ENCODE measurements at regions not wholly inside any gene's neighbourhood (a gene's known extent, or its start where the extent isn't known, plus 50 kb on each side); places are given as distances from the start of the nearest gene placed in this dataset.
A peak's percentile ranks its signal among the peaks of the same experiment; 100 is the strongest.
"Not testable (repeated sequence)": the region's sequence is repeated elsewhere in the genome, so short reads cannot be mapped to it uniquely, and the experiment has no call there.

DNA sequence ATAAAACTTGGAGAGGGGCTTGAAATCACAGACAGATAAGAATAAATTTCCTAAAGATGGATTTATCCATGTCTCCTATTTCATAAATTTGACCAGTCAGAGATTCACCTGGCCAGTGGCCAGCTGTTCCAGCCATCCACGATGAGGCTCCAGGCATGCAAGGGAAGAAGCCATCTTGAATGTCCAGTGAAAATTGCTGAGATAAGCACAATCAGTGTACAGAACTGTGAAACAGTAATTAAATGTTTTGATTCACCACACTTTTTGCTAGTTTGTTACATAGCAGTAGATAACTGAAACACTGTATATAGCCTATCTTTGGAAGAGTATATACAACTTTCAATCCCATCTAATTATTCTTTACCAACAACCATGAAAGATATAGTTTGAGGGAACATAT, 163.5 kb downstream of the HINT1 start:
- no peak for DNase-seq

DNA sequence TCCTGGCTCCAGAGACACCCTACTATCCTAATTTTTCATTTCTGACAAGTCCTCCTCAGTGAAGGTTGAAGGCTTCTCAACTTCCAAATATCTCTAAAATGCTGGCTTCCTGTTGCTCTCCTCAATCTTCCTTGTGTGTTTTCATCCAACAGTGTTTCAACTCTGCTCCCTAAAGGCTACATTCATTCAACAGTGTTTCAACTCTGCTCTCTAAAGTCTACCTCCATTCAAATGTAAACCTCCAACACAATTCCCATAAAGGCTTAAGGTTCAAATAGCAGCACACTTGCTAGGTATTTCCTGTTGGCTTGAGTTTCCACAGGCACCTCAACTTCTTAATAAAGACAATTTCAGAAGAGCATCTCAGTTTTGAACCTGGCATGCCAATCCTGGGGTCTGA, 164.8 kb downstream of the HINT1 start:
- no peak for DNase-seq

DNA sequence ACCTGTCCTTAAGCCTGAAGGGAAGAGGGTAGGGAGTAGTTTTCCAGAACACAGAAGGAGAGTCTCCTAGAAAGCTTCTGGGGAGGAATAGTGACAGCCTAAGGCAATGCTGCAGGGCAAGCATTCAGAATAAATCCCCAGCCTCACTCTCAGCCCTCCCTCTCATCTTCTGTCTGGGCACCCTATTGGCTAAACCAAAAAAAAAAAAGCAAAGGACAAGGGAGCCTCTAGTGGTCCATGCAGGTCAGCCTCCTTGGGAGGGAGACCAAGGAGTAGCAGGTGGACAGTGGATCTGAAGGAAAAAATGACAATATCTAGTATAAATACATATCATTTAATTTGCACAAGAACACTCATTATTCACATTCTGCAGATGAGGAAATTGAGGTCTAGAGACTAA, 168.3 kb downstream of the HINT1 start:
- not testable (repeated sequence) for DNase-seq

DNA sequence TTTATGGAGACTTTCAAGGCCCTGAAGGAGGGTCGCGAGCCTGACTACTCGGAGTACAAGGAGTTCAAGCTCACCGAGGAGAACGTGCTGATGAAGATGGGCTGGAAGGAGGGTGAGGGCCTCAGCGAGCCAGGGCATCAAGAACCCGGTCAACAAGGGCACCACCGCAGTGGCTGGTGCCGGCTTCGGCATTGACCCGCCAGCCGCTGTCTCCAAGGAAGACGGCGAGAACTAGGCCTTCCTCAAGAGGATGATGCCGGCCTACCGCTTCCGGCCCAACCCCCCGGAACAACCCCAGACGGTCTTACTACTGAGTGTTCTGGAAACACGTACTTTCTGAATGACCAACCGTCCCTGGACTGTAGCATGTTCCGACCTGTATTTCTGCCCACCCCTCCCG, 169.2 kb downstream of the HINT1 start:
- no peak for DNase-seq

DNA sequence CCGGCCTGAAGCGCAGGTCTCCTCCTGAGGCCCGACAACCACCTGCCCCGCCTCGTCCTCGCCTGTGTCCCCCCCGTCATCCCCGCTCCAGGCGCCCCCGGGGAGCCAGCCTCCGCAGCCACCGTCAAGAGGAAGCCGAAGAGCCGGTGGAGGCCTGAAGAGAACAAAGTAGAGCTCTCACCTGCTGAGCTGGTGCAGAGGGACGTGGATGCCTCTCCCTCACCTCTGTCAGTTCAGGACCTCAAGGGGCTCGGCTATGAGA, 169.9 kb downstream of the HINT1 start:
- DNase-seq: no peak

DNA sequence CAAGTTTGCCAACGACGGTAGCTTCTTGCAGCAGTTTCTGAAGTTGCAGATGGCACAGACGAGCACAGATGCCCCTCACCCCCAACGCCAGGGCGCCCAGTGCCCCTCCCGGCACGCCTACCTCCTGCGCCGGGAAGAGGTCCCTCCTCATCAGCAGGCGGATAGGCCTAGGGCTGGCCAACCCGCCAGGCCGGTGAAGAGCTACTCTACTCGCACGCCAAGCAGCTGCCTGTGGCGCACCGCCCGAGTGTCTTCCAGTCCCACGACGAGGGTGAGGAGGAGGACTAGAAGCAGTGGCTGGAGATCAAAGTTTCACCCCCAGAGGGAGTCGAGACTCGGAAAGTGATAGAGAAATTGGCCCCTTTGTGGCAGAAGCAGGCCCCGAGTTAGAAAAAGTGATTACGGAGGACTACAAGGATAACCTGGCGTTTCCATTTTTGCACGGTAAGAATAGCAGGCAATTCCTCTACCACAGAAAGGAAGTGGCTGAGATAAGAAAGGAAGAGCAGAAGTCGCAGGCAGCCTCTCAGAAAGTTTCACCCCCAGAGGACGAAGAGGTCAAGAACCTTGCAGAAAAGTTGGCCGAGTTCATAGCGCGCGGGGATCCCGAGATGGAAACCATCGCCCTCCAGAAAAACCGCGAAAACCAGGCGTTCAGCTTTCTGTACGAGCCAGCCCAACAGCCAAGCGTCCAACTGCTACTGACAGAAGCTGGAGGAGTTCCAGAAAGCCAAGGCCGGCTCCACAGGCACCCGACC, 170.4 kb downstream of the HINT1 start:
- DNase-seq: no peak

DNA sequence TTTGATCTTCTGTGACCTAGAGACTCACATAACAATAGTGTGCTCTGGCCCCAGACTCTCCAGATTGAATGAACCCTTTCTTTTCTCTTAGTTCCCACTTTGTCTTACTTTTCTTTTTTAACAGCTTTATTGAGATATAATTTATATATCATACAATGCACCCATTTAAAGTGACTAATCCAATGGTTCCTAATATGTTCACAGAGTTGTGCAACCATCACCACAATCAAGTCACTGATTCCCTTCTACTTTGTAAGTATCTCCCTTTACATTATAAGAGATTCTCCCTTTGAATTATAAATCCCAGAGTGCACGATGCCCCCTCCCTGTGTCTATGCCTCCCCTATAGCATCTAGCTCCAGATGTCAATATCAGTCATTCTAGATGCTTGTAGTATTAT, 172.4 kb downstream of the HINT1 start:
- no peak for DNase-seq

DNA sequence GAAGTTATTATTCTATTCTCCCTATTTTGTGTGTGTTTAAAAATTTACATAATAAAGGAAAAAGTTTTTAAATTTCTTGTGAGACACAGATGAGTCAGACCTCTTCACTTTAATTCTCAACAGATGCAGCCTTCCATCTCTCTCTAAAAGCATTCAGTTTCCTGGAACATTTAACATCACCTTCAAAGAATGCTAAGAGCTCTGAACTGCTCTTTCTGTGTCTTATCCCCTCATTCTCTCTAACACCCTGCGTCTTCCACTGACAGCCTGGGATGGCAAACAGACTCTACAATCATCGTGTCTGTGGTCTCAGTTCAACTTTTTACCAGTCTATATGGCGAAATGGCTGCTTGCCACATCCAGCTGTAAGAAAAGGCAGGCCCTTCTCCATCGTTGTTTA, 173.0 kb downstream of the HINT1 start:
- no peak for DNase-seq

DNA sequence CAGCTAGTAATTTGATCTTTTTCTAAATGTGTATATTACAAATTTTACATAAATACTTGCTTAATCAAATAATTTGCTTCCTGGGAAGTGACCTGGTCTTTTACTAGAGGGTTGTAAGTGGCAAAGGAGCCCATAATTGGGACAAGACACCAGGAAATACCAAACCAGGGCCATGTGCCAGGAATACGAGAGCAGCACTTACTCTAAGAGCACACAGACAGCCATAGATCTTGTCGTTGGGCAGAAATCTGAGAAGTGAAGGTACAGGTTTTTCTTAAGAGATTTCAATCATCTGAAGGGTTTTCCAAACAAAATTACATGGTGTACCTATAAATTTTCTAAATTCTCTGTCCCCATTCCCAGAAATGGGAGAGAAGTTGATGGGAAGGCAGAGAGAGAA, 179.3 kb downstream of the HINT1 start:
- DNase-seq: no peak

DNA sequence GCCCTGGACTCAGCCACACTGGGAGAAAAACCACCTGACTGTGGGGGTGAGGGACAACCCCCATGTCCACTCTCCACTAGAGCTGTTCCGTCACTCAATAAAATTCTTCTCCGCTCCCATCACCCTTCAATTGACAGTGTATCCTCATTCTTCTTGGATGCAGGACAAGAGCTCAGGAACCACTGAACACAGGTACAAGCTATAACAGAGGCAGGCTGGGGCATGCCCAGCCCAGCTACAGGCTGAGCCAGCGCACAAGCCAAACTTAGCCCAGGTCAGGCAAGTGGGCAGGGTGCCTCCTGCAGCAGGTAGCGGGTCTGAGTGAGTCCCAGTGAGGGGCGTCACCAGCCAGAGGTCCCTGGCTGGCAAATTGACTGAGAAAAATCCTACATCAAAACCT, 183.4 kb downstream of the HINT1 start:
- no peak for DNase-seq

DNA sequence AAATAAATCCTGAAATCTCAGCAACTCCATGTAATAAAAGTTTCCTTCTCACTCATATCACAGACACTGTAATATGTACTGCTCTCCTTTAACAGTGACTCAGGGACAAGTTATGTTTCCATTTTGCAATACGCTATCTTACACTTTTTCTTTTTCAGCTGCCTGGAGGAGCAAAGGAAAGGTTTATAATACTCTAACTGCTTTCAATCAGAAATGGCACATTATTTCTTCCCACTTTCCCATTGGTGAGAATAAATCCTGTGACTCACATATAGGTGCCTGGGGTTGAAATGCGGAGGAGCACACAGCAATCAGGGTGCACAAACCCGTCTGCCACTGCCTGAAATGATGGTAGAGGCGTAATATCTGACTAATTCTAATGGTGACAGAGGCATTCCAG, 186.6 kb downstream of the HINT1 start:
- DNase-seq: no peak

DNA sequence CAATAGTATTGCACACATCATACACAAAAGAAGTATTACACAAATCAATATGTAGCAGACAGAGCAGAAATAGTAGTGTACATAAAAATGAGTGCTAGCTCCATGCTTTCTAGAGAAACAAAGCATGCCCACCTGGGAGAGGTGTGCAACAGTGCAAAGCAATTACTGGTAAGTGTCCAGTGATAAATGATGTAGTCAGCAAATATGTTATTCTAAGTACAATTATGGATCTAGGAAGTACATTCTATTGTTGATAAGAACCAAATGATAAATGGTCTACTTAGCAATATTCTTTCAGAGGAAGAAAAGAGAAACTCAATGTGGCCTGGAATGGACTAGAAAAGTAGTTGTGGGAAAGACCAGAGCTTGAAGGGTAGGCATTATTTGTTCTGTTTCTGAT, 188.6 kb downstream of the HINT1 start:
- DNase-seq: no peak

DNA sequence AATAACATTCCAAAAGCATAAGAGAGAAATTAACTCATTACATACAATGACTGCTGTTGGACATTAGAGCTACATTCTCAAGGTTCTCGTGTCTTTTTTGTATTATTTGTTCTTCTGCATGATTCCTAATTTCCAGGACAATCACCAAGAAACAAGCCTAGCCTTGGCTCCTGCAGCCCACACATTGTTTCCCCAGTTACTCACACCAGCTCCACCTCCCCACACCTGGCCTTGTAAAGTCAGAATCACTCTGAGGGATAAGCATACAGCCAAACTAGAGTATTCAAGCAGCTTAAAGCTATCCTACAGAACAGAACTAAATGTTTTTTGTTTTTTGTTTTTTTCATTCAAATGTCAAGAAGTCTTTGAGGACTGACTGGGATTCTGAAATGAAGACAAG, 189.2 kb downstream of the HINT1 start:
- no peak for DNase-seq

DNA sequence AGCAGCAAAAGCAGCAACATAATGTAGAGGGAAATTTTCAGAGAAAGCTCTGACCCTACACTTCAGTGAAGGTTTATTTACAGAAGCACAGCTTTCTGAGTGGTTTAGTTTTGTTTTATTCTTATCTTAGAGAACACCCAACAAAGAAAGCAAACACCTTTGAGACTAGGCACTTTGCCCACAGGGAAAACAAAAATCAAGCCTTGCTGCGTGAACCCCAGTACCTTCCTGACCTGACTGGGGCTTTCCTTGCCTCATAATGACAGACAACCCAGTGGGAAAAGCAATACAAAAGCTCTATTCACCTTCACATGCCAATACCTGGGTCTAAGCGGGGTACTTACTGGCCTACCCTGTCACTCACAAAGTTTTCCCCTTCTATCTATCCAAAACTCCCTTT, 189.8 kb downstream of the HINT1 start:
- DNase-seq: no peak

DNA sequence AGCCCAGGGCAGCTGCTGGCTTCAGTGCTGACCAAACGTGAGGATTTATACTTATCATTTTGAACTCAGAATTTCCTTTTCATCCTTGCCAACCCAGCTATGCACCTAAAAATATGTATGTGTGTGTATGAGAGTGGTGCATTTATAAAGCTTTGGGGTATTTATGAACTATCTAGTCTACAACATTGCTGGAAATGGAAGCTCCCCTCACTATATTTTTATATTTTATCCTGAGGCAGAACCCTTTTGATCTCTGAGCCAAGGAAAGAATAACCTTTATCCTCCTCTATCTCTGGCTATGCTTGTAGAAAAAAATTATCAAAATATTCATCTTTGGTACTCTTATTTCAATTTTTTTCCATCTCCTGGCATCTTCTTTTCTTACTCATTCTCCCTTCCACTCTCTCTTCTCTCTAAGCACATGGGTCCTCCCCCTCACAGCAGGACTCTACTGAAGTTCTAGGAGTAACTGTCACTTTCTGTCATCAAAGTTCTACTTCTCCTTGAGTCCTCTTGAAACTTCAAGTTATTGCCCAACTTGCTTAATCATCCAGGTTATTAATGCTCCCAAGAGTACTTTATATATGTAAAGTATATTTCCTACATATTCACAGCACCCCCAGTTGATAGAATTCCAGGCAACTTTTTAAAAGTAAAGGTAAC, 190.9 kb downstream of the HINT1 start:
- DNase-seq: no peak

DNA sequence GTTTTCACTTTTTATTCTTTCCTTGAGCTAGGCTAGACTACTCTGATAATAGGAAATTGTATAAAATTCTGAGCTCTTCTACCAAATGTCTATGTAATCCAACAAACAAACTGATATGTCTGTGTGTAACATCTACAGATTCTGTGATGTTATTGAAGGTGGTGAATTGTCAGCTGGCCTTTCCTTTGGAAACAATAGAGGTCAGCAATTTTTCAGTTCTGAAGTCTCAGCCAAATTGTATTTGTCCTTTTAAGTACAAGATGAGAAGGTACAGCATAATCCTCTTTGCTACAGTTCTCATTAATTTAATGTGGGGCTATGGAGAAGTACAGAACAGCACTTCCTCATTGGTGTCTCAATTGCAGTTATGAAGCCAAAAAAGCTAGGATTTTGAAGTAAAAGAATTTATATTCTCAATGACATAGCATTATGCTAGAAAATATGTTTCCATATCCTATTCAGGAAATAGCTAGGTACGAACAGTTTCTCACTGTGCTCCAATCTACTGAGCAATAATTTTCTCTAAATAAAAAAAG, 198.0 kb downstream of the HINT1 start:
- DNase-seq: no peak

DNA sequence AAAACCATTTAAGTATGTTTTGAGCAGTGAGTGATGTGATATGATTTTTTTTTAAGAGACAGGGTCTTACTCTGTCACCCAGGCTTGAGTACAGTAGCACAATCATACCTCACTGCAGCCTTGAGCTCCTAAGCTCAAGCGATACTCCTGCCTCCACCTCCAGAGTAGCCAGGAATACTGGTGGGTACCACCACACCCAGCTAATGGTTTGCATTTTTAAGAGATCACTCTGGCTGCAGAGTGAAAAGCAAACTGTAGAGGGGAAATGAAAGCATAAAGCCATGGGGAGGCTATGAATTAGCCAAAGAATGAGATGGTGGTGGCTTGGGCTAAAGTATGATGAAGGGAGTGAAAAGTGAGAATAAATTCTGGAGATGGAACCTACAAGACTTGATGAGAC, 199.1 kb downstream of the HINT1 start:
- DNase-seq: no peak

DNA sequence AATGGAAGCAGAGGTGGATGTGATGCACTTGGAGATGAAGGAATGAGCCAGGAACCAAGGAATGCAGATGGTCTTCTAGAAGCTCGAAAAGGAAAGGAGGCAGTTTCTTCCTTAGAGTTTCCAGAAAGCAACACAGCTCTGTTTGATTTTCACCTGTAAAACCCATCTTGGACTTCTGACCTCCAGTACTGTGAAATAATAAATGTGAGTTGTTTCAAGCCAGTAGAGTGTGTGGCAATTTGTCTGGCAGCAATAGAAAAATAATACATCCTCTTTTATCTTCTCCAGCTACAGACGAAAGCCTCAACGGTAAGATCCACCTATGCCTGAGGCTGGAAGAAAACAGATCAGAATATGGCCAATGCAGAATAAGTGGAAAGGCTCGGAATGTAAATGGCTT, 199.7 kb downstream of the HINT1 start:
- DNase-seq: no peak

DNA sequence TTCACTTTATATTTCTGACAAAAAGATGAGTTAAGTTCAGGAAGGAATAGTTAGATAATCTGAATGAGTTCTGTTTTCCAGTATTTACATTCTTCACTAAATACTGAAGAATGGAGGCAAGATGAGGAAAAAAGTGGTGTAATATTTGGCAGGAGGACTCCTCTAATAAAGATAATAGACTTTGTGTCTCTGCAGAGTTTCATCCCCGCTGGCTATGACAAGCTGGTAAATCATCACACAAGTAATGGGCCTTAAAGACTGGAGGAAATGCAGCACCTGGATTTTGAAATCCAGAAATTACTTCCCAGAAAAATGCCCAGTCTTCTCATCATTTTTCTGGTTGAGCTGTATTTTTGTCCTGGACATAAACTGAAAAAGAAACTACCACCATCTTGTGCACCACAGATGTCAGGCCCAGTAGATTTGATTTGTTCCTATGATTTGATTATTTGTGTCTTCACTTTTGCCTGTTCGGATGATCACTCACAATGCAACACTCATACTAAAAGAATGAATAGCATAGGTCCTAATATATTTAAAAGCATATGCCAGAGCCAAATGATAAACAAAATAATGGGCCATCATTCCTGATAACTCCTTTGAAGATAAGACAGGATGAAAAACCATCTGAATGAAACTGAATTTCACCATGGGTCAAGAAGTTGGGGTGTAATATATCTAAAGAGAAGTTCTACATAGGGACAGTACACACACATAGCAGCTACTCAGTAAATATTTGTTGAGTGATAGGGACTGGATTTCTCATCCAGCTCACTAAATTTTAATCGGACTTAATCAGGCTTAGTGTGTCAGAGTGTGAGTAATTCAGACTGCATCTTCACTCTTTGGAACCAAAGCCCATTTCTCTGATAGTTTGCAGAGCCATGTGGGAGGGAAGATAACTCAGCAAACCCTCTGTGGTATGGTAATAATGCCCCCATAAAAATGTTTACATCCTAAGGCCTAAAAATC, 200.5 kb downstream of the HINT1 start:
- DNase-seq: no peak

DNA sequence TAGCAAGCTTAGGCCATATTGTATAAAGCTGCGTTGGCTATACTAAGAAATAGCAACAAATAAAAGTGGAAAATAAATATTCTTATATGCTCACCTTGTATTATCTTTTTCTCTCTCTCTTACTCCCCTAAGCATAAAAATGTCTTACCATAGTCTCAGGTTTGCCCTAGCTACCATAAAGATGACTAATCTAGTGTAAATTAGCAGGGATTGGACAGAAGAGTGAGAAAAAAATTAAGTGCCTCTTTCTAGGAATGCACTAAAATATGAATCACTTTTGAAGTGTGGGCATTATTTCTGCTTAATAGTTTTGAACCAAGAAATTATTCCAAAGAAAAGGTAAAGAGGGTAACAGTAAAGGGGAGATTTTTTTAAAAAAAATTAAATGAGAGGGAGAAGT, 201.3 kb downstream of the HINT1 start:
- DNase-seq: no peak

DNA sequence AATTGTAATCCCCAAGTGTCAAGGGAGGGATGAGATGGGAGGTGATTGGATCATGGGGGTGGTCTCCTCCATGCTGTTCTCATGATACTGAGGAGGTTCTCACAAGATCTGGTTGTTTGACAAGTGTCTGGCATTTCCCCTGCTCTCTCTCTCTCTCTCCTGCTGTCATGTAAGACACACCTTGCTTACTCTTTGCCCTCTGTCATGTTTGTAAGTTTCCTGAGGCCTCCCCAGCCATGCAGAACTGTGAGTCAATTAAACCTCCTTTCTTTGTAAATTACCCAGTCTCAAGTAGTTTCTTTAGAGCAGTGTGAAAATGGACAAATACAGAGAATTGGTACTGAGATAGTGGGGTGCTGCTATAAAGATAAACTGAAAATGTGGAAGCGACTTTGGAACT, 207.9 kb downstream of the HINT1 start:
- no peak for DNase-seq

DNA sequence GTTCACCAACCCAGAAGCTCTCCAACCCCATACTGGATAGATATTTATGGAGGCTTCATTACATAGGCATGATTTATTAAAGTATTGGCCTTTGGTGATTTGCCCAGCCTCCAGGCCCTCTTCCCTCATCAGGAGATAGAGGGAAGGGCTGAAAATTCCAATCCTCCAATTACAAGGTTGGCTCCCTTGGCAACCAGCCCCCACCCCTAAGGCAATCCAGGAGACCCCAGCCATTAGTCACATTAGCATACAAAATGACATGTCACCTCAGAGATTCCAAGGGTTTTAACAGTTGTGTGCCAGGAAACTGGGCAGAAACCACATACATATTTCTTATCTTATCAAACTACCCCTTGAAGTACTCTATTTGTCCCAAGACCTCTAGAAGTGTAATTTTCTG, 210.0 kb downstream of the HINT1 start:
- no peak for DNase-seq

DNA sequence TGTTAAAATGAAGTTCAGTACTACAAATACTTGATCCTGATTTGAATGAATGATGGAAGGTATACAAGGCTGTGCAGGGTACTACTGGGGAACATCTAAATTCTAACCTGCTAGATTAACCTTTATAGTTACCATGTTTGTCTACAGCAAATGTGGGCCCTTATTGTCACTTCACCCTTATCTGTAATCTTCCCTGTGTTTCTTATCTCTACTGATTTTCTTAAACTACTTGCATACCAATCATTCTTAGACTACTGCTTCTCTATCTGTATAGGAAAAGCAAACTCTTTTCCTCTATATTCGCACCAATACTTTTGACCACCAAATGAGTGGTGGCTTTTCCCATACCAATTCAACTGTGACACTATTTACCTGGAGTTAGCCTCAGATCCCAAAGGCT, 210.7 kb downstream of the HINT1 start:
- DNase-seq: no peak

DNA sequence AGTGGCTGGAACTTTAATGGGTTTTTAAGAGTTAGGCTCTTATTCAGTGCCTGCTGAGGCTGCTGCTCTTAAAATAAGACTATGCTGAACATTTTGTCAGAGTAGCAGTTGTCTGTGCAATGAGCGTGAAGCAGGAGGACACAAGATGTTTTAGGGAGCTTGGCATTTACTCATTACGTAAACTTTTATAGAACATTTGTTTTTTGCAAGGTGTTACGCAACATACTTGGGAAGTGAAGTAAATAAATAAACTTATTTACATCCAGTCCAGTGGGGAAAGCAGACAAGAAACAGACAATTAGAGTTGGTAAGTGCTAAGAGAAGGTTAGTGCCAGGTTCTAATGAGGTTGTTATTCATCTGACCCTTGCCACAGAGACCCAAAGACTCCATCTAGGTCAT, 226.0 kb downstream of the HINT1 start:
- DNase-seq: peak in 1 of 2 experiments; percentile 43
